ENCODE measurements at regions not wholly inside any gene's neighbourhood (a gene's known extent, or its start where the extent isn't known, plus 50 kb on each side); places are given as distances from the start of the nearest gene placed in this dataset.

DNA sequence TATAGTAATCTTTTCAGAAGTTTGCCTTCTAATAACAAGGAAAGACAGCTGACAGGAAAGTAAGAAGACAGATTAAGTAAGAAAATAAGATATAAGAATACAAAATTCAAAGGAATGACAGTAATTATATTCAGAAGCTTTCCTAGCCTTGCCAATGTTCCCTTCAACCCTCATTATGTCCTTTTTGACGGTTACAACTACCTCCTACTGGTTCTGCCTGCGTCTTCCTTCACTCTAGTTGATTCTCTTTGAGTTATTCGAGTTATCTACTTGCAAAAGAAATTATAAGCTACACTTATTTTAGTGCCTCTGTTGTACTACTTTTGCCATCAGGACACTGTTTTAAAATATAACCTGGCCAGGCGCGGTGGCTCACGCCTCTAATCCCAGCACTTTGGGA is 218.9 kb upstream of the GYPC start:
- DNase-seq, result no peak

DNA sequence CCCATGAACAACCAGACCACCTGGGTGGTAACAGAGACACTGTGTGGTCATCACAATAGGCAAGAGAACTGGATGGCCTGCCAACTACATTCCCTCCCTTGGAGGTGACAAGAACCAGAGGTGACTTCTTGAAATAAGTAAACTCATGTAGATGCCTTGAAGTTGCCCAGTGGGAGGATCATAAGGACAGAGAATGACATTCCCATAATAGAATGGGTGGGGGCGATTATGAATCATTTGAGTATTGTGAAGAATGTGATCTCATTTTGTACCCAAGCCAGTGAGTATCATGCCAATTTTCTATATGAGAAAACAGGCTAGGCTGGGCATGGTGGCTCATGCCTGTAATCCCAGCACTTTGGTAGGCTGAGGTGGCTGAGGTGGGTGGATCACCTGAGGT is 211.4 kb upstream of the GYPC start:
- no peak for DNase-seq

DNA sequence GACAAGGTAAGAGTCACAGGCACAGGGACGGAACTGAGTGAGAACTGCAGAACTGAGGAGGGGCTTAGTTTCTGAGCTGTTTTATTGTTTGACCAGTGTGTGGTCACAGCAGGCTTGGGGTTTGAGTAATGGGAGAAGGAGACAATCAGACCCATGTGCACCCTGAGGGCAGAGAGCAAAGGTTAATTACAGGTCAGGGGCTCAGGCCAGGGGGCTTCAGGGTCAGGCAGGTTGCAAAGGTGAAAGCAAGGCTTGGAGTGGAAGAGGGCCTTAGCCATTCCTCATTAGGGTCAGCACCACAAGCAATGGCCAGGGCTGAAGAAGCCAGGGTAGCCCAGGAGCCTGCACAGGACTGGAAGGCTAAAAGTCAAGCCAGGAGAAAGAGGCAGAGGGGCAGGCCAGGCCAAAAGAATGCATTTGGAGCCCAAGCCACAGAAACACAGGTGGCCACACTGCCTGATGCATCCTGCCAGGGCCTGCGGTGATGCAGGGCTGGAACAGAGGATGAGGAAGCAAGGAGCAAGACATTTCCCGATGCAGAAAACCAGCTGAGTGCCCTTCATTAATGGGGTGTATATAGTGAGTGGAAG is 209.8 kb upstream of the GYPC start:
- no peak for DNase-seq

DNA sequence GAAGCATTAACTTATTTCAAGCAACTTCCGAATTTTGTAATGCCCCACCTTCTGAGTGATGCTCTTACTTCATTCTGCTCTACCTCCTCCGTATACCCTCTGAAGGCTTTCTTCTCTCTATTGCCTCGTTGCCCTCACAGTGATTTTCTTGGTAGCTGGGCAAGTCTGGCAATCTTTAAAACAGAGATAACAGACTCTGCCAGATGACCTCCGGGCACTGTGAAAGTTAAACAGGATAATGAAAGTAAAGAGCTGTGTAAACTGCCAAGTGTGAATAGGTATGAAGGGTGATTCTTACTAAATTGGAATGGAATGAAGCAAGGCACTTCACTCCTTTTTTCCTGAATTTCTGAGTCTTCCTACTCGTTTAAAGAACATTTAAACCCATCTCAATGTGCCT is 207.3 kb upstream of the GYPC start:
- DNase-seq, result no peak

DNA sequence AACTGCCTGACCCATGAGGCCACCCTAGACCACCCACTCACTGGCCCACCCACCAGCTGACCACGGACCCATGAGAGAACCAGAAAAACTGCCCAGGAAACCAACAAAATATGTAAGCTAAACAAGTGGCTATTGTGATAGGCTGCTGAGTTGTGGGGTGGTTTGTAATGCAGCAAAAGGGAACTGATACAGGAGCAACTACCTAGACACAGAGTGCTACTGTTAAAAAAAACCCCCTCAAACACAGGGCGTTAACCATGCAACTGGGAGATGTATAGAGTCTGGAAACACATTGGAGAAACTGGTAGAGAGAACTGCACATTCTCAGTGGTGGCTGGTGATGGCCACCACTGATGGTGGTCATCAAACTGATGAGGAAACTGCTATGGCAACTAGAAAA is 206.3 kb upstream of the GYPC start:
- no peak for DNase-seq

DNA sequence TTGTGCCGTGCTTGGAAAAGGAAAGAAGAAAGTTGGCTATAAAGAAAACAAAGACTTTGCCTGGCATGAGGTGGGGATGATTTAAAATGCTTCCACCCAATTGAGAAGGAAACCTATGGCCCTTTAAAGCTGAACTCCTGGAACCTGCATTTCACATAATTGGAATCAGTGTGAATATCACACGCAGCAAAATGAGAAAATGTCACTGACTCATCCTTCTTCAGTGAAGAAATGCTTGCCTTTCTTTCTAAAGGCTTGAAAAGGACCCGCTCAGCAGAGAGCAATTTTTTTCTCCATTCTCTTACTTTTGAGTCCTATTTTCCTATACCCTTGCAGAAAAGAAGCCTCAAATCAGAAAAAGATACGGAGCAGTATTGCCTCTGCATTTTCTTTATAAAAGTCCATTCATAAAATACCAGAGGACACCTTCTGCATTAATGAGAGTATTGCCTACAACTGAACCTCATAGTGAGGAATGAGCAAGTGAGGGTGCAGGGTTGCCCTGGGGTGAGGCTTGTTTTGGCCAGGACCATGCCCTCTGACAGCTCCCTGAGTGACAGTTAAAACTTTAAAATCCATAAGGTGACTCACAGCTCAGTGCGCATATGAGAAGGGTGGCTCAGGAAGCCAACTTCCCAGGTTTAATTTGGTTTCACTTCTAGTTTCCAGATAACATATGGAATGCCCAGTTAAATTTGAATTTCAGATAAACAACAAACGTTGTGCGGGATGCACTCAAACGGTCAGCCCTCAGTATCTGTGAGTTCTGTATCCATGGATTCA is 191.9 kb upstream of the GYPC start:
- DNase-seq, result no peak

DNA sequence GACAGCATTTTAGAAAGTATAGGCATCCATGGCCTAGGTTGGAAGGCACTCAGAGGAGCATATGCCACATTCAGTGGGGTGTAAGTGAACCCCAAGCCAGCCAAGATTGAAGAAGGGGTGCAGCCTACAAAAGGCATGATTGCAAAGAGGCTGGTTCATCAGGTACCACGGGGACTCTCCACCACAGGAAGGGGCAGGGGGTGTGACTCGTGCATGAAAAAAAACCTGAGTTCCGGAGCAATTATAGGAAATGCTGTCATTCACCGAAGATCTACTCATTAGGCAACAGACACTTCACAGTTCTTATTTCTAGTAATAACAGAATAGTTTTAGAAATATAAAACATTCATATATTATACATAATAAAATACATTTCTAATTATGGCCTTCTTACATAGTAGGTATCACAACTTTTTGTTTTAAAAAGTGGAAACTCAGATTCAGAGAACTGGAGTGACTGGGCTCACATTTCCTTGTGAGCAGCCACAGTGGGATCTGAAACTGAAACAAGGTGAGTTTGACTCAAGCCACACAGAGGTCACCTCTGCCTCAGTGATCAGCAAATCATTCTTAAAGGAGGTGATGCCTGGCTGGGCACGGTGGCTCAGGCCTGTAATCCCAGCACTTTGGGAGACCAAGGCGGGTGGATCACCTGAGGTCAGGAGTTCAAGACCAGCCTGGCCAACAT is 188.4 kb upstream of the GYPC start:
- no peak for DNase-seq

DNA sequence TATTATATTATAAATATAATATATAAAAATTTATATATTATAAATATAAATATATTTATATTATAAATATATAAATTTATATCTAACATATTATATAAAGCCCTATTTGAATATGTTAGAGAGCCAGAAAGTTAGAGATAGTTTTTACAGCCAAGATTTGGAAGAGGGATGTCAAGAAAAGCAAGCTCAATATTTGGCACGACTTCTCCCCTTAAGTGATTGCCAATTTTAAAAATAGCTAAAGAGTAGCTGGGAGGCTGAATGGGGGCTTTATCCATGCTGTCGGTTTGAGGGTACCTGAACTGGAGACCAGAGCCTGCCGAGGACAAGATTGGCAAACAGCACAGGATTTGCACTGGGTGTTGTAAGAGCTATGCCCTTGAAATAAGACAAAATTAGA is 180.9 kb upstream of the GYPC start:
- DNase-seq, result no peak

DNA sequence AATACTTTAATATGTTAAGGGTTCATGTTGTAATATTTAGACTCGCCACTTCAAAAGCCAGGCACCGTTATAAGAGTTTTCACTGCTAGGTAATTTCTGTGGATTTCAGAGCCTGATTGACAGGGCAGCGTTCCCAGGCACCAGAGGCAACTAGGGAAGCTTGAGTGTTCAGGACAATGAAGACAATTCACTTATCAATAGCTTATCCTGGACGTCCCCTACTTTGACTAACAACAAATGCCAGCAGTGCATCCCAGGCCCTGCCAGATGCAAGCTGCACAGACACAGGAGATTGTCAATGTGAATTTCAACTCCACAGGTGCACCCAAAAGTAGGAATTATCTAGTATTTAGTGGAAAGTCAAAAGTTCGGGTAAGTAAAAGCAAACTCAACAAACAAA is 179.3 kb upstream of the GYPC start:
- no peak for DNase-seq

DNA sequence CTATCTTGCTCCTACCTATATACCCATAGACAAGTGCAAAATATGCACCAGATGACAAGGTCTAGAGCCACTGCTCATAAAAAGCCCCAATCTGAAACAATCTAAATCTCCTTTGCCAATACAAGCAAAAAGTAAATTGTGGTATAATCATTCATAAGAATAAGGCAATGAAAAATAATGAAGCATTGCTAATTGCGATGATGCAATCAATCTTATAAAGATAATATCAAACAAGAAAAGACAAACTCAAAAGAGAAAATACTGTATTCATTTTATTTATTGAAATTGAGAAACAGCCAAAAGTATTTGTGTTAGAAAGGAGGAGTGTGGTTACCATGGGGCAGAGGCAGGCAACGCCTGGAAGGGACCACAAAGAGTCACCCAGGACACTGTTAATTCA is 175.9 kb upstream of the GYPC start:
- no peak for DNase-seq

DNA sequence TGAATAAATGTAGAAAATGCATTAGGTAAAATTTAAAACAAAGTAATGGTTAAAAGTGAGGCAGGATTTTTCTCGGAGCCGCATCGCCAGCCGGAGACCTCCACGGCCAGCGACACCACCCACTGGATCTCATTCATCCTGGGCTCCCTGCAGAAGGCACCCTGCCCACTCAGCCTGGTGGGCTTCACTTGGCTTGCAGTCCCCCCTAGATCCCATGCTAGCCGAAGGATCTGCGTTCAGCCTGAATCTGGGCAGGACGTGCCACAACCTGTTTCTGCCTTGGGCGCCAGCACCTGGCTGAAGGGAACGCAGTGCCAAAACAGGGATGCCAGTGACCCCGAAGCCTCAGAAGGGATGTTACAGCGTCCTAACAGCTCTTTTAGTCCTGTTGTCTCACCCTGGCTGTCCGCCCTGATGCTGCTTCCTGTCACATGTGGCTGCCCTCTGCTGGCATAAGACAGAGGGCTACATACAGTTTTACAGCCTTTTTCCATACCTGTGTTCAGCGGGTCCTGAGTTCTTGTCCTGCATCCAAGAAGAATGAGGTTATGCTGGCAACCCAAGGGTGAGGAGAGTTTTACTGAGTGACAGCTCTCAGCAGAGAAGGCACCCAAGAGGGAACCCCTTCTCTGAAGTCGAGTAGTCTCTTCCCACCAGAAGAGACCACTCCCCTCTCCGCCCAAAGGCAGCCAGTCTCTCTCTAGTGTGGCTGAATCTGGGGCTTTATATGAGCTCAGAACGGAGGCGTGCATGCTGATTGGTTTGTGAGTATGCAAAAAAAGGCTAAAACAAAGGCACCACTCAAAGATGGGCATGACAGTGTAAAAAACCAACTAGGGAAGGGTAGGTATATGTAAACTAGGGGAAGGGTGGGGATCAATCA is 173.1 kb upstream of the GYPC start:
- DNase-seq, result no peak

DNA sequence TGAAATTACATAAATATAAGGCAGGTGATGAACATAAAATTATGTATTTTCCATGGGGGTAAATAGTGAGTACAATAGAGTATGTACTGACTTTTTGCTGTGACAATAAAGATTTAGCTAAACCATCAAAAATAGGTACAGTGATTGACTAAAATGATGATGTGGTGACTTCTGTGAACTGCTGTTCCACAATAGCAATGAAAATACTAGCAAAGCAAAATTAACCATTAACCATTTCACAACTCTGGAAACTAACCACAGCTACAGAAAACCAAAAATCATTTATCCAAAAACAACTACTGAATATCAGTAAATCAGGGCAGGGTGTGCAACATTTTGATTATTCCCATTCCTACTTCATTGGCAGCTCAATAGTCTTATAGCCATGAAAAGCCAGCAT is 161.4 kb upstream of the GYPC start:
- no peak for DNase-seq

DNA sequence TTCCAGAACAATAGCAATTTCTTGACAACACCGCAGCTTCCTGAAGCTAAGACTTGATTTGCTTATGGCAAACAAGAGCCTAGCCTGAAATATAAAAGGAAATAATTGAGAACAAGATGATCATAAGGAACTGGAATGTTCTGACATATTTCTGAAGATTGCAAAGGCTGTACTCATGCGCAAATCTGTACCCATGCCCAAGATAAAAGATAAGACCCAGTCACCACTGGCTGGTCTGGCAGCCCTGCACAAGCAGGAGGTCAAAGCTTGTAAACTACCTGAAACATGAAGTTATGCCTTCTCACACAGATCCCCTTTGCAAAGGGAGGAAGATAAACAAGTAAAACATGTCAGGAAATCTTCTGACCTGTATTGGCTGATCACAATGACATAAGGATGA is 160.8 kb upstream of the GYPC start:
- no peak for DNase-seq

DNA sequence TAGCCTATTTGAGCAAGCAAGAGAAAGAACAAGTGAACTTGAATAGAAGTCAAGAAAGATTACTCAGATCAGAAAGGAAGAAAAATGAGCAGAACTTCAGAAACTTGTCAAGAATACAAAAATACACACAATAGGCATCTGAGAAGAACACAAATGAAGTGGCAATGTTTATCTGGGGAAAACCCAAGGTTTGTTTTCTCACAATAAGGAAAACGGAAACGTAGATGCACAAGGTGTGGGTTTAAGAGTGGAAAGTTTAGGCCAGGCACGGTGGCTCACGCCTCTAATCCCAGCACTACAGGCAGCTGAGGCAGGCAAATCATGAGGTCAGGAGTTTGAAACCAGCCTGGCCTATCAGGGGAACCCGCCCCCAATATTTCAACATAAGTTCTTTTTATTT is 159.5 kb upstream of the GYPC start:
- DNase-seq, result no peak

DNA sequence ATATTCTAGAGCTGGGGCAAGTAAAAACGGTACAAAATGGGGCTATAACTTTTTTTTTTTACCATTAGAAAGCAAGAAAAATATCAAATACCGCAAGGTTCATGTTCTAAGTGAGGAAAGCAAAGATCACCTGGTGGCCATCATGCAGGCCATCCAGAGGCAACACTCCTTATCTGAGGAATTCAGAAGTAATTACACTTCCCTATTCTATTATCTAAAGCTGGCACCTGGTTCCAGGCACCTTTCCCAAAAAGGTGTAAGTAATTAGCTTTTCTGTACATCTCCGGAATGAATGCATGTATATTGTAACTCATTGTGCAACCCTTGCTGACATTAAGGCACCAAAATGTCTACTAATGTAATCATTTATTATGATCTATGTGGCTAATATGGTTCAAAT is 152.5 kb upstream of the GYPC start:
- DNase-seq, result no peak

DNA sequence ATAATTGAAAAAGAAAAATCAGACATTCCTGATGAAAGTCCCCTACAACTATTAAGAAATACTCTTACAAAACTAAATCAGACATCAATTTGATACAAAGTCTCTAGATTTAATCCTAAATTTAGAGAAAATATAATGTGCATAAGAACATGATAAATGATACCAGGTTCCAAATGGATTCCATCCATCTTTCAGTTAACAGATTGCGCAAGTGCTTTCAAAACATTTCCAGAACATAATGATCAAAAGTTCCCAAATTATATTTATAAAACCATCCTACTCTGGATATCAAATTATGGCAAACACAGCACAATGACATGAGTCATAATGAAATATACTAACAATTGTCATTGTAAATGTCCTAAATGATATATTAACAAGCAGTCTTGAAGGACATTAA is 151.0 kb upstream of the GYPC start:
- DNase-seq, result no peak

DNA sequence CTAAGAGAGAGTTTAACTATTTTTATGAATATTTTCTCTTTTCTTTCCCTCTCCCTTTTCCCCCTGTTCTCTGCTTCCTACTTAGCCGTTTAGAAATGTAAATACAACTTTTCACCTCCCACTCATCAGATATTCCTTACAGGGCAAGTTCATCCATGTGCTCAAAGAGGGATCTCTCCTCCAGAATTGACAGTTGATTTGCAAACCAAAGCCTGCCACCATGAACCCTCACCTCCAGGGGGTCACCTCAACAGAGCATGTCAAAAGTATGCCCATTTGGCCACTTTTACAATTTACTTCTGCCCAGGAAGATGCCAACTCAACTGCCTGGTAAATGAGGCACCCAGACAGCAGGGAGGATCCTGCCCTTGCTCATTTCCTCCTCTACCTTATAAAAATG is 149.2 kb upstream of the GYPC start:
- DNase-seq, result no peak

DNA sequence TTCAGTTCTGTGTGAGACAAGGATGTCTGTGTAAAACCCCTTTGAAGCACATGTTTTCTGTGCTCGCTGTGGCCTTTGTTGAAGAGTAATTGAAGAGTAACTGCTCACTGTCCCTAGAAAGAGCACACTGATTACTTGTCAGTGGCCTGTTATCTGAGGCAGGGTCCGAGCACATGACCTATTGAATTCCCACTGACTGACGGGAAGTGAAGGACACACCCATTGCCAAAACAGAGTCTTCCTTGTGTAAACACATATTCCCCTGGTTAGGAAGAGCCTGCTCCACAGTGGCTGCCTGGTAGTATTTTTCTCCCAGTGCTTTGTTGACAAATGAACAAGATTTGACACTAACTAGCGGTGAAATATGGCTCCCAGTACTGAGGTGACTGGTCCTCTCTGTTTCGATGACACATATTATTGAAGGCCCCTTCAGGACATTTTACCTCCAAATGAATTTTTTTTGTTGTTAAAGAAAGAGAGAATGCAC is 148.5 kb upstream of the GYPC start:
- no peak for DNase-seq

DNA sequence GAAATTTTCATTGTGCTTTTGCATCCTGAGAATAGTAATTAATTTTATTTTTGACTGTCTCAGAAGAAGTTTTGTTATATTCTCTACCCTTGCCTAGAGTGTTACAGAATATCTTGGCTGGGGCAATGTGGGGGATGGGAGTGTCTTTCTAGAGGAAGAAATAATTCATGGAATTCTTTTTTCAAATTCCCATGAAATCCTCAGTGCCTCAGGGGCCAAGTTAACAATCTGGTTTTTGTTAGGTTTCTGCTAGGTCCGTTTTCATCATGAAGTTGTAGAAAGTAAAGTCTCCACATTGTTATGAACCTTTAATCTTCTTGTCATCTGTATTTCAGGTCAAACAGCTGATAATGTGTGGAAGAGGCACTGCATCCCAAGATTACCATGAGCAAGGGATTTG is 145.6 kb upstream of the GYPC start:
- DNase-seq, result no peak

DNA sequence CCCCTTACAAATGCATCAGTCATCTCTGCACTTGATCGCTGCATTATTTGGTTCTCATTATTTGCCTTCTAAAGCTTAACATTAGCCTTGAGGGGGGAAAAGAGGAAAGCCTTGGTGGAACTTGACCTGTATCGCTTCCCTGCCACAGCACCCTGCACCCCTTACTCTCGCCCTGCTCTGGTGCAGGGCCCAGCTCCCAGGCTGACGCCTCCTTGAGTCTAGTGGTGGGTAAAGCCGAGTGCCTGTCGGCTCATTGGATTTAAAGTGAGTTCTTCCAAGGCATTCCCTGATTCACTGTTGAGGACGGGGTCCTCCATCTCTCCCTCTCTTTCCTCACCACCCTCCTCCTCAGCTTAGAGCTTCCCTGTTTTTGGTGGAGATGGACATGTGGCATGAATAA is 145.0 kb upstream of the GYPC start:
- no peak for DNase-seq

DNA sequence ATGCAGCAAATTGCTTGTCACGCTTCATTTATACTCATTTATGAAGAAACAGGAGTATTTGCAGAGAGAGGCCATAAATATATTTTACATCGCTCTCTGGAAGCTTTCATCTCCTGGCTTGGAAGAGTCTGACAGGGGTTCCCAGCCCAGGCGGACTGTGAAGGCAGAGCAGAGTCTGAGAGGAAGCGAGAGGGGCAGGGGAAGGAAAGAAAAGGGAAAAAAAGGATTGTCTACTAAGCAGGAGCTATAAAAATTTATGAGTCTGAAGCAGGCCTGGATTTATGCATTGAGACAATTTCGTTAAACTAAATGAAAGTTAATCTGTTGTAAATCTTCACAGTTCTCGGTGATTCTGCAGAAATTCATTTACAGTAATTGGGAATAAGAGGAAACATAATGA is 143.9 kb upstream of the GYPC start:
- DNase-seq, result no peak

DNA sequence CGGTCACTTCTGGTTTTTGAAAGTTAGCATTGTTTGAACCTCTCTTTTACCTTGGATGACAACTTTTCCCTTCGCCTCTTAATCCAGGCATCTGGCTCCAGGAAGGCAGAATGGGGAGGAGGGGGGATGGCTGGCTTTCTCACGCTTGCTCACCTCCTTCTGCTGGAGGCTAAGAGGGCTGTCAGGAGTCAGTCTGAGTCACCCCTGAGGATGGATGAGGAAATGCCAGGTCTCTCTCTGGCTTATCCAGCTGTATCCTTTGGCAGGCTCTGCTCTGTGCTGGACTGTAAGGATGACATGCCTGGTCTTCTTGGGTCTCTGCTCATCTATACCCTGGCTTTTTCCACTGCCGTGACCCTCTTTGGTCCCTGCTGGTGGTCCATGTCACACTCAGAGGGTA is 142.9 kb upstream of the GYPC start:
- DNase-seq, result no peak

DNA sequence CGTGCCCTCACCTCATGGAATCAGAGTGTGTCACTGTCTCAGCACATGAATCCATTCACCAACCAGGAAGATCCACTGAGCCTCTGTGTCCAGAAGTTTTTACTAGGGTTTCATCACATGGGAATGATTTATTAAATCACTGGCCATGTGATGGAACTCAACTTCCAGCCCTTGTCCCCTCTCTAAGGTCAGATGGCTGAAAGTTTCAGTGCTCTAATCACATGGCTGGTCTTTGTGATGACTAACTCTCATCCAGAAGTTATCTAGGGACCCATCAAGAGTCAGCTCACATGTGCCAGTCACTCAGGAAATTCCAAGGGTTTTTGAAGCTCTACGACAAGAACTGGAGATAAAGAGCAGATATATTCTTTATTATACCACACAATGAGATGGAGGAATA is 140.5 kb upstream of the GYPC start:
- DNase-seq, result no peak

Measured in stimulated activated CD4-positive, alpha-beta T cell treated with anti-CD3 and anti-CD28 coated beads, Interleukin-12 subunit alpha, Interleukin-12 subunit beta, amount 100 ng/mL, for 4 hours (primary cell).